HG02678 (cell line): ENCODE measurements at regions not wholly inside any gene's neighbourhood (a gene's known extent, or its start where the extent isn't known, plus 50 kb on each side); places are given as distances from the start of the nearest gene placed in this dataset.
A peak's percentile ranks its signal among the peaks of the same experiment; 100 is the strongest.

ENCODE experiments used
- ATAC-seq: cut with Tn5 transposase; IDR thresholded peaks from one replicate; pipeline ENCODE4 v1.9.1; 2021; ENCODE audit warnings: mild to moderate bottlenecking, moderate library complexity; ENCODE audit not compliant: unreplicated experiment

GRCh38 chr12:100738086-100738485 is 56.5 kb upstream of the ANO4 start:
- no peak for ATAC-seq

- ATAC-seq, result peak; percentile 45
Measured at GRCh38 chr12:100741084-100741711, 53.4 kb upstream of the ANO4 start.

GRCh38 chr12:100743060-100743459 is 51.5 kb upstream of the ANO4 start:
- no peak for ATAC-seq
